AG10803 (cell line): ENCODE measurements at regions not wholly inside any gene's neighbourhood (a gene's known extent, or its start where the extent isn't known, plus 50 kb on each side); places are given as distances from the start of the nearest gene placed in this dataset.

ENCODE experiments used
- DNase-seq: peaks from one replicate; pipeline ENCODE4 v3.0.0; 2010; ENCODE audit warnings: low read depth
- H3K4me3 ChIP-seq: 2 replicates; pipeline ENCODE4 v1.5.1; 2011; ENCODE audit warnings: mild to moderate bottlenecking, low read length, control low read depth
- CTCF ChIP-seq: conservative IDR thresholded peaks from 2 replicates; pipeline ENCODE4 v1.5.1; 2011; ENCODE audit warnings: mild to moderate bottlenecking, low read length, control low read depth, inconsistent platforms

DNA sequence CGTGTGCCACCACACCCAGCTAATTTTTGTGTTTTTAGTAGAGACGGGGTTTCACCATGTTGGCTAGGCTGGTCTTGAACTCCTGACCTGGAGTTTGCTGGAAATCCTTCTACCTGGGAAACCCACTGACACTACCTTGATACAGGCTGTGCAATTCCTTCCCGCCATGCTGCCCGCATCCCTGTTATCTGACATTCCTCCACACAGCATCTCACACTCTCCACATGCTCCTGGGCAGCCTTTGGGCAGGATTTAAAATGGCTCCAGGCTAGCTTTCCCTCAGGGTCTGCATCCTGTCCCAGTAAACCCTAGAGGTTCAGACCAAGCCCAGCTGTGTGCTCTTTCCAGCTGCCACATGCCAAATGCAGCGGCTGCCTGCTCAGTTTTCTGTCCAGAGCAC is 319.5 kb upstream of the CXCR4 start:
- no peak for TF ChIP-seq CTCF
- DNase-seq = no peak
- no peak overlapping the region for H3K4me3 ChIP-seq

- H3K4me3 ChIP-seq = no peak overlapping the region
- no peak for TF ChIP-seq CTCF
- DNase-seq = no peak
Observed at GRCh38 chr2:136436936-136437335, 319.0 kb upstream of the CXCR4 start.

DNA sequence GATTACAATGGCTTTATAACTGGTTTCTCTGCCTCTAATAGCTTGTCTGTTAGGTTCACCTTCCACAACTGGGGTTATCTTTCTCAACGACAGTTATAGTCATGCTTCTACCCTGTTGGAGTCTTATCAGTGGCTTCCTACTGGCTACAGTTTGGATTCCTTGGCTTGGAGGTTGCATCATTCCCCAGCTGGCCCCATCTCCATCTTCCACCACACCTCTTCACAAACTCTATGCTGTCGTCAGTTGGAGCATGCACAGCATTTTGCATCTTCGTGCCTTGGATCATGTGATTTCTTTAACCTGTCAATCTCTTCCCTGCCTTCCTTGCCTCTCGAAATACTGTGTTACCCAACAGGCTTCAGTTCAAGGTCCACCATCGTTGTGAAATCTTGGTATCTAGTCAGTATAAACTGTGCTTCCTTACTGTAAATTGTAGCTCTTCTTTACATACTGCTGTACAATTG is 316.3 kb upstream of the CXCR4 start:
- no peak for TF ChIP-seq CTCF
- DNase-seq = no peak
- H3K4me3 ChIP-seq = no peak overlapping the region

- H3K4me3 ChIP-seq = no peak overlapping the region
- TF ChIP-seq CTCF = no peak
- DNase-seq = no peak
Observed at GRCh38 chr2:136433261-136433660, 315.3 kb upstream of the CXCR4 start.

- no peak for TF ChIP-seq CTCF
- no peak for DNase-seq
- H3K4me3 ChIP-seq = no peak overlapping the region
Observed at GRCh38 chr2:136424112-136424511, 306.2 kb upstream of the CXCR4 start.

- H3K4me3 ChIP-seq = peak overlapping the region; percentile 60
- peak; percentile 47 for DNase-seq
- peak; percentile 73 for TF ChIP-seq CTCF
Observed at GRCh38 chr2:136423516-136423996, 305.6 kb upstream of the CXCR4 start.

- no peak overlapping the region for H3K4me3 ChIP-seq
- DNase-seq = no peak
- no peak for TF ChIP-seq CTCF
Observed at GRCh38 chr2:136422512-136422911, 304.6 kb upstream of the CXCR4 start.
